ENCODE measurements at regions not wholly inside any gene's neighbourhood (a gene's known extent, or its start where the extent isn't known, plus 50 kb on each side); places are given as distances from the start of the nearest gene placed in this dataset.

DNA sequence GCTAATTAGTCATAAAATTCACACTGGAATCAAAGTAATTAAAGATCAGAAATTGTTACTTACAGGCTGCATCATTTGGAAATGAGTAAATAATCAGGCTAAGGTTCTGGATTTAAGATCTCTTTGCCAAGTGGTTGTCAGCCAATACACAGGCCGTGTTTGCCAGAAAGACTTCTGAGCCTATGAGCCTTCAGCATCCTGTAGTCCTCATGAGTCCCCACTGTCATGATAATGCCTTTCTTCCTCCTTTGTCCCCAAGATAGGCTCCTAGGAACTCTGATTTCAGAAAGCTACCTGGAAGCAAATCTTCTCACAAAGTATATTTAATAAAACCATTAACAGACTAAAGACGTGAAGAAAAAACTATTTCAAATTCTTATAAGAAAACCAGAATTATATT, 810.5 kb downstream of the DNAH5 start:
- Histone ChIP-seq H4K5ac (ENCODE audit: insufficient read length, low read depth, low read length) (no peak overlapping the region), H3K9ac (replicated peaks in 1 of 4; ENCODE audit: extremely low read depth in 1 of 4, low read depth in 3 of 4, low read length in 3 of 4) (no peak overlapping the region), H3K4me3 (ENCODE audit: extremely low read depth in 1 of 4, insufficient read depth in 2 of 4, low read depth in 3 of 4, low read length in 4 of 4) (no peak overlapping the region), H3K4me2 (ENCODE audit: insufficient read depth in 1 of 2, low read depth in 2 of 2, low read length in 2 of 2) (no peak overlapping the region), H2BK20ac (ENCODE audit: low read length) (no peak overlapping the region), H3K79me2 (ENCODE audit: control insufficient read depth in 1 of 2, insufficient read depth in 2 of 2, low read length in 2 of 2) (no peaks in the 10 kb centered on the region), H3K18ac (ENCODE audit: extremely low read depth, low read length) (no peak overlapping the region), H3K27ac (ENCODE audit: low read depth, low read length) (no peak overlapping the region), H3K23ac (ENCODE audit: insufficient read length) (no peak overlapping the region), H2BK120ac (replicated peaks; ENCODE audit: low read depth, low read length) (no peak overlapping the region), H3K36me3 (ENCODE audit: control insufficient read depth in 2 of 4, insufficient read depth in 4 of 4, low read length in 3 of 4) (no peaks in the 10 kb centered on the region), H3K23me2 (ENCODE audit: low read depth, low read length) (no peaks in the 10 kb centered on the region), H4K91ac (replicated peaks; ENCODE audit: insufficient read length, low read length) (no peak overlapping the region), H3K79me1 (ENCODE audit: low read depth, low read length) (no peaks in the 10 kb centered on the region), H3K4me1 (replicated peaks in 1 of 4; ENCODE audit: control insufficient read depth in 3 of 4, insufficient read depth in 4 of 4, low read length in 3 of 4) (no peaks in the 10 kb centered on the region), H4K20me1 (replicated peaks in 1 of 2; ENCODE audit: control insufficient read depth in 1 of 2, insufficient read depth in 2 of 2, low read length in 2 of 2) (no peaks in the 10 kb centered on the region), H3K56ac (replicated peaks; ENCODE audit: insufficient read length, low read depth, low read length) (no peak overlapping the region), H2AK5ac (ENCODE audit: low read depth, low read length) (no peak overlapping the region), H3K9me3 (ENCODE audit: insufficient read depth in 2 of 2, low read depth in 1 of 2, low read length in 1 of 2) (no peaks in the 10 kb centered on the region; a peak in 1 of 4 replicates), H2AFZ (ENCODE audit: low read length) (no peak overlapping the region), H2BK15ac (ENCODE audit: low read length) (no peak overlapping the region), H3K27me3 (replicated peaks in 1 of 4; ENCODE audit: control insufficient read depth in 3 of 4, extremely low read depth in 1 of 4, insufficient read depth in 3 of 4, low read length in 3 of 4) (no peaks in the 10 kb centered on the region), H4K8ac (ENCODE audit: extremely low read depth, insufficient read depth, low read length) (no peak overlapping the region), H3K14ac (ENCODE audit: insufficient read length) (no peak overlapping the region), H3K4ac (replicated peaks; ENCODE audit: insufficient read length, low read depth, low read length) (no peak overlapping the region), H2BK5ac (ENCODE audit: low read depth, low read length) (no peak overlapping the region), H2BK12ac (ENCODE audit: low read depth, low read length) (no peak overlapping the region)
- 78% methylated on average over 2 of the region's 2 CpGs; no CpG with 5 or more reads in 1 of the 2 experiments for WGBS, 2 experiments (ENCODE audit: extremely low coverage in 1 of 2, insufficient coverage in 1 of 2, insufficient read length in 1 of 2, insufficient replicate concordance in 2 of 2, low coverage in 1 of 2, low lambda C conversion rate in 2 of 2, missing lambda C conversion rate in 1 of 2)
- CTCF ChIA-PET (ENCODE audit: partially characterized antibody) = no interaction called here
- DNase-seq (ENCODE audit: low read depth in 1 of 2, low spot score in 2 of 2) (no peak), FAIRE-seq (no peak)
- POLR2A ChIA-PET (ENCODE audit: partially characterized antibody) = no interaction called here
- TF ChIP-seq PHF8 (conservative IDR thresholded peaks at IDR 0.05; ENCODE audit: low read depth, low read length) = no peak

All from H1 (cell line).